ENCODE measurements at regions not wholly inside any gene's neighbourhood (a gene's known extent, or its start where the extent isn't known, plus 50 kb on each side); places are given as distances from the start of the nearest gene placed in this dataset.

DNA sequence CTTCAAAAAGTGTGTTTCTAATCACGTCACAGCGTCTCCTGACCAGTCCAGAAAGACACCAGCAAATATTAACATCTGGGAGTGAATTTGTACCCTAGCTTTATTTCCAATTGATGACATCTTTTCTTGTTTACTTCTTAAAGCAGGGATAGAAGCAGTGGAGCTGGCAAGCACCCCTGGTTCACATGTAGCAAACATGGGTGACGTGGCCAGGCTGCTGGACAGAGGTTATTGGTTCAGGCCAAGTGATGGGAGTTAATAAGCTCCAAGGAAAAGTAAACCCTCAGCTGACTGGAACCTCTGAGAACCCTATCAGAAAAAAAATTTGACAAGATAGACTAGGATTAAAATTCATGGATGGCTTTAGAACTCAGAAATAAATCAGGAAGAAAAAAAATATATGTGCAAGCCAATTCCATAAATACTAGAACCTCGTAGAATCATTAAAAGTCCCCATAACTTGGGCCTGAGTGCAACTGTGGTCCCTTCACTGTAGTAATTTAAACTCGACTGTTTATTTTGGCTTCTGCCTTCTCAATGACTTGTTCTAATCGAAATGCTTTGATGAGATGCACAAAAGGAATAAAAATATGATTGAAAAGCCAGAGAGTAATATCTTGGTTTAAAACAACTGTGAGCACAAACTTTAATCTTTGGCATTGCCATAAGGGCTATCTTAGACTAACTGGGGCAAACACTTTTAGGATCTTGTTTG, 121.5 kb upstream of the CTAGE1 start:
- TF ChIP-seq, protein P1, sequence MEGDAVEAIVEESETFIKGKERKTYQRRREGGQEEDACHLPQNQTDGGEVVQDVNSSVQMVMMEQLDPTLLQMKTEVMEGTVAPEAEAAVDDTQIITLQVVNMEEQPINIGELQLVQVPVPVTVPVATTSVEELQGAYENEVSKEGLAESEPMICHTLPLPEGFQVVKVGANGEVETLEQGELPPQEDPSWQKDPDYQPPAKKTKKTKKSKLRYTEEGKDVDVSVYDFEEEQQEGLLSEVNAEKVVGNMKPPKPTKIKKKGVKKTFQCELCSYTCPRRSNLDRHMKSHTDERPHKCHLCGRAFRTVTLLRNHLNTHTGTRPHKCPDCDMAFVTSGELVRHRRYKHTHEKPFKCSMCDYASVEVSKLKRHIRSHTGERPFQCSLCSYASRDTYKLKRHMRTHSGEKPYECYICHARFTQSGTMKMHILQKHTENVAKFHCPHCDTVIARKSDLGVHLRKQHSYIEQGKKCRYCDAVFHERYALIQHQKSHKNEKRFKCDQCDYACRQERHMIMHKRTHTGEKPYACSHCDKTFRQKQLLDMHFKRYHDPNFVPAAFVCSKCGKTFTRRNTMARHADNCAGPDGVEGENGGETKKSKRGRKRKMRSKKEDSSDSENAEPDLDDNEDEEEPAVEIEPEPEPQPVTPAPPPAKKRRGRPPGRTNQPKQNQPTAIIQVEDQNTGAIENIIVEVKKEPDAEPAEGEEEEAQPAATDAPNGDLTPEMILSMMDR (IDR thresholded peaks at IDR 0.05): no peak
- no peaks in the 10 kb centered on the region for H3K27me3 Mint-ChIP-seq (ENCODE audit: unreplicated experiment)
- H3K4me1 Mint-ChIP-seq (ENCODE audit: unreplicated experiment): peaks cover 13% of the 10 kb centered on the region
- no peaks in the 10 kb centered on the region for H3K9me3 Mint-ChIP-seq (ENCODE audit: unreplicated experiment)
- no peak overlapping the region for H3K27ac Mint-ChIP-seq (ENCODE audit: unreplicated experiment)
- no peak for DNase-seq (ENCODE audit: extremely low spot score, unreplicated experiment)
- no peak overlapping the region for H3K4me3 Mint-ChIP-seq (ENCODE audit: unreplicated experiment)
- H3K36me3 Mint-ChIP-seq (ENCODE audit: unreplicated experiment): no peaks in the 10 kb centered on the region

DNA sequence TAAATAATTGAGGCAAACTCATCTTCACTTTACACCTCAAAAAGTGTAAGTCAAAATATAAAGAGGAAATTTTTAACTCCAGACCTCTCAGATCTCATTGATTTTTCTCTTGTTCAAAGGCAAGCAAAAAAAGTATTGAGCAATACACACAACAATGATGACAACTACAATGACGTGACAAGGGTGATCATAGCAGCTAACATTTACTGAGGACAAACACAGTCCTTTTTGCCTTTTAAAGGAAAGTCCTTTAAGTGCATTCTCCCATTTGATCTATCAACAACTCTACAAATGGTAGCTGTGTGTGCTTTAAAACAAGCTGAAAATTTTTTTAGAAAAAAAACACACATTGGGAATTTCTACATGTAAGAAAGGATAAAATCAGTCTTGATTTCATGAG, 123.5 kb upstream of the CTAGE1 start:
- no peaks in the 10 kb centered on the region for H3K9me3 Mint-ChIP-seq (ENCODE audit: unreplicated experiment)
- TF ChIP-seq, protein P1 (IDR thresholded peaks at IDR 0.05): no peak
- DNase-seq (ENCODE audit: extremely low spot score, unreplicated experiment): no peak
- H3K27me3 Mint-ChIP-seq (ENCODE audit: unreplicated experiment): no peaks in the 10 kb centered on the region
- no peak overlapping the region for H3K27ac Mint-ChIP-seq (ENCODE audit: unreplicated experiment)
- no peak overlapping the region for H3K4me3 Mint-ChIP-seq (ENCODE audit: unreplicated experiment)
- no peaks in the 10 kb centered on the region for H3K36me3 Mint-ChIP-seq (ENCODE audit: unreplicated experiment)
- peaks cover 20% of the 10 kb centered on the region for H3K4me1 Mint-ChIP-seq (ENCODE audit: unreplicated experiment)

DNA sequence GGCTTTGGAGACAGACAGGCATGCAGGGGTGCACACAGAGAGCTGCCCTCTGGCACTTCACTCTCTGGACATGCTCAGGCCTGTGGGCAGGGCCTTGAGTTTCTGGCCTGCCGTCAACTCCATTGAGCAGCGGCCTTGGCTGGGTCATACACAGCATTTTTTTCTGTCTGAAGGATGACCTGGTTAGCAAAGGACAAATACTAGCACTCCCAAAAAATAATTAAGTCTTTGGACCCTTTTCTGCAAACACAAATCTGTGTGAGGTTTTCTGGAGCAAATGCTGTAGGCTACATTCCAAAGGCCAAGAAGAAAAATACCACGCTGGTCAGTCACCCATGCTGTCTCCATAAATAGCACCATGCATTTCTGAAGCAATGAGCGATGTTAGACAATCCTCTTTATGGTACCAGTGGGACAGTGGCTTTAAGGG, 124.7 kb upstream of the CTAGE1 start:
- no peak for DNase-seq (ENCODE audit: extremely low spot score, unreplicated experiment)
- Mint-ChIP-seq H3K27ac (ENCODE audit: unreplicated experiment) (no peak overlapping the region), H3K4me1 (ENCODE audit: unreplicated experiment) (peaks cover 27% of the 10 kb centered on the region), H3K36me3 (ENCODE audit: unreplicated experiment) (no peaks in the 10 kb centered on the region), H3K4me3 (ENCODE audit: unreplicated experiment) (no peak overlapping the region), H3K9me3 (ENCODE audit: unreplicated experiment) (no peaks in the 10 kb centered on the region), H3K27me3 (ENCODE audit: unreplicated experiment) (no peaks in the 10 kb centered on the region)
- TF ChIP-seq, protein P1 (IDR thresholded peaks at IDR 0.05): no peak

DNA sequence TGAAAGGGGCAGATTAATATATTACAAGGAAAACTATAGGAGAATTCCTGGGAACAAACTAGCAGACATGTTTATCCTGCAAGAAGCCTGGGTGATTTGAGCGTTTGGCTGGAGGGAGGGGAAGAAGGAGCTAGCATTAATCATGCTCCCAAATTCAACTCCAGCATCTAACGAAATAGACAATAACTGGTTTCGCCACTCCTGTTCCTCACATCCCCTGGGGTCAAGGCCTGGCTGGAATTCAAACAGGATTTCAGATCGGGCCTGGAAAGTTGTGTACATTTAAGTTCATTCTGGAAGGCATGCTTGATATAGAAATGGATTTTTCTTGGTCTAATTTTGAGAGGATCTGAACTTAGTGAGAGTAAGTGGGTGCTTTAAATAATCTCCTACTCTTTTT, 126.1 kb upstream of the CTAGE1 start:
- no peak overlapping the region for H3K4me3 Mint-ChIP-seq (ENCODE audit: unreplicated experiment)
- no peaks in the 10 kb centered on the region for H3K27me3 Mint-ChIP-seq (ENCODE audit: unreplicated experiment)
- no peaks in the 10 kb centered on the region for H3K36me3 Mint-ChIP-seq (ENCODE audit: unreplicated experiment)
- TF ChIP-seq, protein P1 (IDR thresholded peaks at IDR 0.05): no peak
- no peaks in the 10 kb centered on the region for H3K9me3 Mint-ChIP-seq (ENCODE audit: unreplicated experiment)
- H3K27ac Mint-ChIP-seq (ENCODE audit: unreplicated experiment): no peak overlapping the region
- DNase-seq (ENCODE audit: extremely low spot score, unreplicated experiment): no peak
- H3K4me1 Mint-ChIP-seq (ENCODE audit: unreplicated experiment): peaks cover 33% of the 10 kb centered on the region

DNA sequence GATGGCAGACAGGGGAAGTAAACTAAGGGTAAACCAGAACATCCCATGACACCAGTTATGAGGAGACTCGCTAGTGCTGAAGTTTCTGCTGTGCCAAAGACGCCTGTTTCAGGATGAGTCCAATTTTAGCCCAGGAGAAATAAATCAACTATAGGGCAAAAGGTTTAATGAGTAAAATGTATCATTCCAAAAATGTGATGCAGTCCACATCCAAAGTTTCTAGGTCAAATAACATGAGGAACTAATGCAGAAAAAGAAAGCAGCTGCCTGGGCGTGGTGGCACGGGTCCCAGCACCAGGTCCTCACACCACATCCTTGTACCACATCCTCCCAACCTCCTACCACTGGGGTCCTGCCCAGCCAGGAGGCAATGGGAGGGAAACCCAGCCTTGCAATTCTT, 126.9 kb upstream of the CTAGE1 start:
- Mint-ChIP-seq H3K36me3 (ENCODE audit: unreplicated experiment) (no peaks in the 10 kb centered on the region), H3K9me3 (ENCODE audit: unreplicated experiment) (no peaks in the 10 kb centered on the region), H3K4me1 (ENCODE audit: unreplicated experiment) (peaks cover 33% of the 10 kb centered on the region), H3K4me3 (ENCODE audit: unreplicated experiment) (no peak overlapping the region), H3K27me3 (ENCODE audit: unreplicated experiment) (no peaks in the 10 kb centered on the region), H3K27ac (ENCODE audit: unreplicated experiment) (no peak overlapping the region)
- DNase-seq (ENCODE audit: extremely low spot score, unreplicated experiment): no peak
- TF ChIP-seq, protein P1 (IDR thresholded peaks at IDR 0.05): no peak
